DMS53 treated with DMSO at 0.1 percent for 48 hours (cell line): ENCODE measurements at regions not wholly inside any gene's neighbourhood (a gene's known extent, or its start where the extent isn't known, plus 50 kb on each side); places are given as distances from the start of the nearest gene placed in this dataset.

Source experiments
- DNase-seq: peaks from one replicate; lab custom pipeline; 2025; ENCODE audit not compliant: unreplicated experiment; lab: John Stamatoyannopoulos, UW

DNA sequence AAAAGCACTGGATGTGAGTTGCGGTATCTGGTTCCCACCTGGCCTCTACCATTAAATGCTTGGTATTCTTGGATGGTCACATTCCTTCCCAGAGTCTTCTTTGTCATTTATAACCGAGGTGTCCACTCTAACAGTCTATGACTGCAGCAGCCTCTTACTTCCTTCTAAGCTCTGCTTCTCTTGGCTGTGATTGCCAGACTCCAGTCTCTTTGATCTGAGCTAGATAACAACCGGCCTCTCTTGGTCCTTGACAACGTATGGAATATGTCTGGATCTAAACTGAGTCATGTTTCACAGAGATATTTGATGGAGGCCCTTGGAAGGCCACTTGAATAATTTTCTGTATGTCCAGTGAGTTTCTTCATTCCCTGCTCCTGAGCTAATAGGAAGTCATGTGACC lies 141.6 kb upstream of the TENM4 start:
- no peak for DNase-seq

DNA sequence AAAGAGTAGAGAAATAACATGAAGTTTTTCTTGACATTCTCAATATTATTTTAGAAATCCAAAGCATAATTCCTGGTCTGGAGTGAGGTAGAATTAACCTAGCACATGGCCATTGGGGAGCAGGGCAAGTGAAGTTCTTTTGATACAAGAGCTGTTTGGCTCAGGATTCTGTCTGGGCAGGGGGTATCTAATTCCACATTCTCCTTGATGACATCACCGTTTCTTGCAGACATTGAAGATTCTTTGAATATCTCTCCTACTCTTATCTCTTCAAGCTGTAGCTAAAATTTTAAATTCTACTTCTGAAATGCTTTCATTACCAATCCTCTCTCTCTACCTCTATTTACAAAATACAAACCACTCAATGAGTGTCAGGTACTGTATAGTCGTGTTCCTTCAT lies 138.2 kb upstream of the TENM4 start:
- no peak for DNase-seq

DNA sequence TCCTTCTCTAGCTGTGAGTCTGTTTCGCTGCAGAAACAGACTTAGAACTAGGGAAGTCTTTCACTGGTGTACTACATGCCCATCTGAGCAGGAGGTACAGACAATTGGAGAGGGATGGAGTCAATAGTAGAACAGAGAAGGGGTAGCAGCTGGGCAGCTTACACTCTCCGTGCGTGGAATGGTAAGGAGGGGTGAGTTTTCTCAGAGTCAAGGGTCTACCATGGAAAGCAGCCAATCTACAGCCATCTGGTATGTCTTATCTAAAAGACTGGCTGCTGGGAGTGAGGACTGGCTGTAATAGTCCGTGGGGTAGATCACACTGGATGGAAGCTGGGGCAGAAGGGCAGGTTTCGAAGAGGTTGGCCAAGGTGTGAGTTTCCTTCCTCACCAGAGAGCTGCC lies 137.3 kb upstream of the TENM4 start:
- DNase-seq: no peak

DNA sequence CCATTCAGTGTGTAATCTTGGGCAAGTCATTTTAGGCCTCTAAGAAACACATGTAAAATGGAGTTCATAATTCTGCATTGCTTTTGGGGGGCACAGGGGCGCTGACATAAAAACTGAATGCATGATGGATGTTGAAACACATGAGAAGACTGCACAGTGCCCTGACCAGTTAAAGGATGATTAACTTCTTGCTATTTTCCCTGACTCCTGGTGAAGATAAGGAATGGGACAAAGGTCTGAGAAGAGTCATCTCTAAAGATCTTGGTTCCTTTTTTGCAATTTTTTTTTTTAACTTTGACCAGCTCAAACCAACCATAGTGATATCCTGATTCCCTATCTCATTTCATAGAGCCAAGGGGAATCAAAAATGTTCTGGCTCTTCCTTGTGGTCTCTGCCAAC lies 134.9 kb upstream of the TENM4 start:
- DNase-seq: no peak

DNA sequence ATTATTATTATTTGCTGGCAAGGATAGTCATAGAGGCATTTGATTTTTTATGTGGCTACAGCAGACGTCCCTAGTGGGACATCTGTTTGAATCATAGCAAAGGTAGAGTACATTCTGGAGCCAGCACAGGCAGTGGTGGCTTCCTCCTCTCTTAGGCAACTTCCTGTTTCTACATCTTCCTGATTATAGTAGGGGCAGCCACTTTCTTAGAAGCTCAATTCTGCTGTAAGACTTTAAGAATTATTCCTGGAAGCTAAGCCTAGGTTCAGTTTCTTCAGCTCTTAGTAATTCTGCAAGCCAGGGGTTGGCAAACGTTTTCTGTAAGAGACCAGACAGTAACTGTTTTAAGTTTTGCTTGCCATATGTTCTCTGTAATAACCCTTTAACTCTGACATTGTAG lies 129.3 kb upstream of the TENM4 start:
- no peak for DNase-seq

DNA sequence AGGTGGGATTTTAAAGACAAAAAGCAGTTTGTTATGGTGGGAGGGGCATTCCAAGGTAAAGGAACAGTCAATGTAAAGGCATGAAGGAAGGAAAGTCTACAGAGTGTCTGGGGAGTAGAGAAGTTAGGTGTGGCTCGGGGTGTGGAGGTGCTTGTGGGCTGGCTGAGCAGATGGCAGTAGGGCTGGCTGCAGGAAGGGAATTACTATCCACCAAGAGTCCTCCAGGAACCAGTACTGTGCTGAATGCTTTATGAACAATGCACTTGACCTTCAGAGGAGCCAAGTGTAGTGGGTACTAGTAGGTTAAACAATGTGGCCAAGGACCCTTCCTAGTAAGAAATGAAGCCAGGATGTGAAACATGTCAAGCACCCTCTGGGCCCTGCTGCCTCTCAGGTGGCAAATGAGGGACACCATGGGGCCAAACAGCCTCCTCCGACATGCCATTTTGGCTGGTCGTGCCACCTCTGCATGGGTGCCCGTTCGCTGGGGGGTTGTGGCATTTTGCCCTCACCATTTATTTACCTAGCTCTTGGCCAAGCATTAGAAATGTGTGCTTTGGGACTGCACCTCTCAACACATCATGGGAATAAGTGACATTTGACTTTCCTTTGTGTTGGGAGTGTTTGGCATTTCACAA lies 123.6 kb upstream of the TENM4 start:
- peak; percentile 30 for DNase-seq

DNA sequence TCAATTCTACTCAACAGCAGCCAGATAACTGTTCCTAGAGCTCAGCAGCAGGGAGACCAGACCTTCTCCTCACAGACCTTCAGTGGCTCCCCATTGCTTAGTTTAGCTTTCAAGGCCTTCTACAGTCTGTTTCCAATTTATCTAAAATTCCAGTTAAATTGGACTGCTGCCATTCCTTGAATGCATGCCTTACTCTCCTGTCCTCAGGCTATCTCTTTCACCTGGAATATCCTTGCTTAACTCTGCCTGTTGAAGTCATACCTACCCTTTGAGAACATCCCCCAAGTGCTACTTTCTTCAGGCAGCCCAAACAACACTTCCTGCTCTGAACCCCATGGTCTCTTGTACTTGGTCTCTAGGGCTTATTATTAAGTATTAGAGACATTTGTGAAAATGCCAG lies 120.7 kb upstream of the TENM4 start:
- no peak for DNase-seq

DNA sequence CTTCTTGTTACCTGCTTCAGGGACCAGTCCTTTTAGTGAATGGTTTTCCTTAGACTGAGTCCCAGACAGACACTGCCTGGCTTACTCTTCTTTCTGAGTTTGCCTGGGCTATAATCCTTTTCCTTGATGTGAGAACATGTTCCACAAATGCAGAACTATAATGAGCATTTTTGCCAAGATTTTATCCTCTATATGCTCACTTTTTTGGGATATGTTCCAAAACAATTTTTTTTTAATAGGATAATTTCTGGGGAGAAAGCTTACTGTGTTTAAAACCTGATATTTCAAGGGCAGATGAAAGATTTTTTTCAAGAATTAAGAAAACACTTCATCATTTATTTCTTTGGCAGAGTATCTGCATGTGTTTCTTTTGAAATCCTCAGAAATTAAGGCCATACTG lies 110.0 kb upstream of the TENM4 start:
- DNase-seq: no peak

DNA sequence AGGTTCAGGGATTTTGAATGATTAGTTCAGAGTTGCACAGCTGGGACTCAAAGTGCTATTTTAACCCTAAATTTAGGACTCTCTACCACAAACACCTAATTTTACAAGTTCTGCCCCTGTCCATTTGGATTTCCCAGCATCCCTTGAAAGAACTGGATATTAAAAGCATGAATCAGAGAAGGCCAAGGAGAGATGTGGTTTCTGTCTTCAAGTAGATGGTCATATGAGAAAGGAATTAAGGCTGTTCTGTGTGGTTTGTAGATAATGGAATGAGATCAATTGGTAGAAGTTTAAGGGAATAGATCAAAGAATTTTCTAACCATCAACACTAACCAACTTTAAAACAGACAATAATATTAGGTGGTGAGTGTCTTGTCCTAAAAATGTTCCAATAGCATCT lies 106.4 kb upstream of the TENM4 start:
- DNase-seq: no peak

DNA sequence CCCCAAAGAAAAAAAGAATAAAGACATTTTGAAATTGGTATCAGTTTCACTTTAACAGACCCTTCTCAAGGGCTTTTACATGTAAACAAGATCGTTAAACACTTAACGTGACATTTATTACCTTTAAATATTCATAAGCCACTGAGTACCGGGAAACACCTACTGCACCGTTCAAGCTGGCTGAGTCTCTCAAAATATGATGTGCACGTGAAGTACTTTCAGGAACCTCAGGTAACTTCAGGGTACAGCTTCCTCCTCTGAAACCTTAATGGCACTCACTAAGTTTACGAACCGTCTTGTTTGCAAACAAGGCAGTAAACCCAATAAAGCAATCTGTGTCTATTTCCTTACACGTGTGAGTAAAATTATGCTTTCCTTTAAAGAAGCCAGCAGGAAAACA lies 105.5 kb upstream of the TENM4 start:
- no peak for DNase-seq

DNA sequence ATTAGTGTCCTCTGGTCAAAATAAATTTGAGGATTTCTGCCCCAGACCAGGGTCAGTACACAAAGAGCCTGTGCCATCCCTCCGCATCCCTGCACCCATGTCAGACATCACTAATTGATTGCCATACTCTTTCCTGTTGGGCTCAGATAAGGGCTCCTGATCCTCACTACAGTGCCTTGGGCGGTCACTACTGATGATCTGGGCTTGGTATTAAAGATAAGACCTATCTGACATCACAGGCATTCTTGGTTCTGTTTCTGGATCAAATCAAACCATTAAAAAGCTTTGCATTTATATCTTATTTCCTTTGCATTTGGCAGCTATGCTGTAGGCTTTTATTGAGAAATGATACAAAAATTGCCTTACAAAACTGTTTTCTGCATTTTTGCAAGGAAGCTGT lies 103.5 kb upstream of the TENM4 start:
- no peak for DNase-seq

DNA sequence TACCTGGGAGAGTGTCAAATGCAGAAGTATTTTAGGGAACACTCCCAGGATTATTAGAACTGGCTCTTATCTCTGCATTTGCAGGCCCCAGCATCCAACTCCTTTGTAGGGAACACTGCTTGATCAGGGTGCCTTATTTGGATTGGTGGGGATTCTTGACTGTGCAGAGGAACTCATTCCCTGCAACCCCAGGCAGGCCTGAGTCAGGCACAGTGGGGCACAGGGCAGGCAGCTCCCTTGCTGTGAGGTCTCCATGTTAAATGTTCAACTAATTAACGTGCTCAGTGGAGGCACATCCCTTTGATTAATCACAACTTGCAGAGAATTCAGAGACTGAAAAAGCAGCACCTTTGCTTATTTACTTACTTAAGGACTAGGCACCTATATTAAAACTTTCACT lies 102.3 kb upstream of the TENM4 start:
- DNase-seq: no peak

DNA sequence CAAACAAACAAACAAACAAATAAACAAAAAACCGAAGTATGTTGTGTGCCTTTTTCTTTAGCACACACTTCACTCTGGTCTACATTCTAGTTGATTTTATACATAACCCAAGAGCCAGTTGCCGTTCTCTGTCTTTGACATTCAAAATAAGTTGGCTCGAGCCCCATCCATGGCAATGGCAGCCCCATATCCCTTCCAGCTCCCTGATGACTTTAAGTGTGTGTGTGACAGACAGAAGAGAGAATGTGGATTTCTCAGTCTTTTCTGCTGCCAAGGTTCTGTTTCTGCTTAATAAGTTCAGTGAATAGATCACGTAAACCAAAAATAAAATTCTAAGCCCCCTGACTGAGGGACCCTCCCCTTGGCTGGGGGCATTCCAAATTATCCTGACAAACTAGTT lies 100.6 kb upstream of the TENM4 start:
- DNase-seq: no peak

DNA sequence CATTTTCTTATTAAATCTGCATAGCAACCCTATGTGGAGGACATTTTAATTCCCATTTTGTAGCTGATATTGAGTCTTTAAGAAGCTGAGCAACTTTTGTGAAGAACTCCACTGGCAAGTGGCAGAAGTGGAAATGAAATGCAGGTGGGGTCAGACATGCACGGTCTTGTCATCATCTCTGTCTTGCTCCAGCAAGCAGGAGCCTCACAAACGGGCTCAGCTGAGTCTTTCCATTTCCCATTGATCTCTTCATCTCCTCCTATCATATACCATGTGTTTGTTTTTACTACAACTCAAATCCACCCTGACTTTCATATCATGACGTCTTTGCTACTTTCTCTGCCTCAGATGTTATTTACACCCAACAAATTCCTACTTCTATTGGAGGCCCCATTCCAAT lies 97.9 kb upstream of the TENM4 start:
- DNase-seq: no peak

DNA sequence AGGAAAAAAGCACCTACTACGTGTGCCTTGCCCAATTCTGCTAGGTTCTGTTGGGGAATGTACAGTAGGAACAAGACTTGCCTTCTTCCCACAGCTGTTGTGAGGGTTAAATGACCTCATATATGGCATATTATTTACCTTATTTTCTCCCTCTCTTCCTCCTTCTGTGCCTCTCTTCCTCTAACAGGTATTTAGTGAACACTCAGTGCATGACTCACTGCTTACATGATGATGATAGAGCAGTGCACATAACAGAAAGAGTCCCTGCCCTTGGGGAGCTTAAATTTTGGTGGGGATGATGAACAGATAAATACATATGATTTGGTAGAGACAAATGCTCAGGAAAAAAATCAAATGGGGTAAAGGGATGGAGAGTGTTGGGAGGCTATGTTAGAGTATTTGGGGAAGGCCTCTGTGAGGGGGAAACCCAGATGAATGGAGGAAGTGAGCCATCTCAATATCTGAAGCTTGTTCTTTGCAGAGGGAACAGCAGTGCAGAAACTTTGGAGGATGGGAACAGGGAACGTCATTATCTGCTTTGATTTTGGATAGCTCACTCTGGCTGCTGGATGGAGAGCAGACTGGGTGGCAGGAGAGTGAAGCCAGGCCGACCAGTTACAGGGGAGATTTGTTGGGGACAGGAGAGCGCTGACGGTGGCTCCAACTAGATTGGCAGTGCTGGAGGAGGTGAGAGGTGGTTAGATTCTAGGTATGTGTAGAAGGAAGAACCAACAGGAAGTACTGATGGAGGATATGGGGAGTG lies 95.5 kb upstream of the TENM4 start:
- peak; percentile 82 for DNase-seq

DNA sequence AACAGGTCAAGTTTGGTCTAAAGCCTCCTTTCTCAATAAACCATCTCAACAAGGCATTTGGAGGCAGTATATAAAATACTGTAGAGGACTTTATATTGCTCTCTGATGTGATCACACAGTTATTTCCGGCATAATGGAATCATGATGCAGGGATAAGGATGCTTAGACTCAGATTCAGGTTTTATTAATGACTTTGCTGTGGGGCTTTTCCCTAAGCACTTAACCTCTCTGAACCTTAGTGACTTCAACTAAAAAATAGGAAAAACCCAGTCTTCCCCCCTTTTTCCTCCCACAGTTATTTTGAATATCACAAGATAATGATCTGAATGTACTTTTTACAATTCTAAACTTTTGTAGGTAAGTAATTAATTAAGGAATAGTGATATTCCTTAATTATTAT lies 94.8 kb upstream of the TENM4 start:
- no peak for DNase-seq

DNA sequence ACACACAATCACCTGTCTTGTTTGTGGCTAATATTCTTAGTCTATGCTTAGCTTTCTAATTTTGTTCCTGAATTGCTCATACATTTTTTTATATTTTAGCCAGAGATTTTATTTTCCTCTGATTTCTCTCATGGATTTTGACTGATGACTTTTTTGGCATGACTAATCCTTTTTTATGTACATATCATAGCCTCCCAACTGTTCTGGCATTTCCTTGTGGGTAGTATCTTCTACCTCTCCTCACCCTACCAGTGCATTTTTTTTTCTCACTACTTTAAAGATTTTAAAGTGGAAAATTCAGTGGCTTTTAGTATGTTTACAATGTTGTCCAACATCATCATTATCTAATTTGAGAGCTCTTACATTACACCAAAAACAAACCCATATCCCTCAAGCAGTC lies 84.4 kb upstream of the TENM4 start:
- no peak for DNase-seq

DNA sequence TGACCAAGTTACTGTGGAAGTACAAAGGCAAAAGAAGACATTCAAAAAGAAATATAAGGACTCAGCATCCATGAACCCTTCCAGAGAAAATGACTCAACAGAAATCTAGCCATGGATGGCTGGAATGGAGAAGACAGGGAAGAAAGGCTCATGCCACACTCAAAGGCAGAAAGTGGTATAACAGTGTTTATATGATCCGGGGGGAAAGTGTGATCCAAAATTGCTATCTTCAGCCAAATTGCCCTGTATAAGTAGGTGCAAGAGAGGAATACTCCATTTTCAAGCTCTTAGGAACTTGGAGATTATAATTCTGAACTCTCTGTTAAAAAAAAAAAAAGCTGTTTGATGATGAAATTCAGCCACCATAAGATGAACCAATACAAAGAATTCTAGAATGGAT lies 81.8 kb upstream of the TENM4 start:
- DNase-seq: no peak

DNA sequence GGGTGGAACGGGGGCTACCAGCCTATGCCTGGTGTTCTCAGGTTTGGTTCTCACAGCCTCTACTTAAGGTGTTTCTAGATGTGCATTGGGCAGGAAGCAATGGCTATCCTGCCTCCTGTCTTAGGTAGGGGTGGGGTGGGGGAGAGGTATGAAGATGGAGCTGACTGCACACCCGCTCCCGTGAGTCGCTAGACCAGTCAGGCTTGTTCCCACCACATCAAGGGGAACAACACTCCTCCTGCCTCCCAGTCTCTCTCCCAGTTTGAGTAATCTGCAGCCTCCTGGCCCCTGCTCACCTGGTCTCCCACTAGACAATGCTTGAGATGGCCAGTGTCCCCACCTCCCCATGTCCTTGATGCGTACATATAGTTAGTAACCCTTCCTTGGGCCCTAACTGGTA lies 79.3 kb upstream of the TENM4 start:
- peak; percentile 19 for DNase-seq

DNA sequence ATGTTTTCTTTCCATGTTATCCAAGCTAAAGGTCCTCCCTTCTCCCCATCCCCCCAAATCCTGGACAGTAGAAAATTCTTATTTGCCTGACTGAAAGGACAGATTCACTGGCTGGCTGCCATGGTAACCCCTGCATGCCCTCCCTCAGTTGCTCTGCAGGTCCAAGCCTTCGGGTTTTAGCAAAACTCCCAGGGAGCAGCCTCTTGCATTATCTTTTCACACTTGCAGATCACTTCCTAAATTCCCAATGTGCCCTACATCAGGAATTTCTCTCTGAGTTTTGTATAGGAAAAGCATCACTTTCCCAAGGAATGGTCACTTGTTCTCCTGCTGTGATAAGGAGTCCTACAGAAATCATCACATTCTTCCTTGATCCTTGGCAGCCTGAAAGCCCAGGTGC lies 75.0 kb upstream of the TENM4 start:
- DNase-seq: no peak

DNA sequence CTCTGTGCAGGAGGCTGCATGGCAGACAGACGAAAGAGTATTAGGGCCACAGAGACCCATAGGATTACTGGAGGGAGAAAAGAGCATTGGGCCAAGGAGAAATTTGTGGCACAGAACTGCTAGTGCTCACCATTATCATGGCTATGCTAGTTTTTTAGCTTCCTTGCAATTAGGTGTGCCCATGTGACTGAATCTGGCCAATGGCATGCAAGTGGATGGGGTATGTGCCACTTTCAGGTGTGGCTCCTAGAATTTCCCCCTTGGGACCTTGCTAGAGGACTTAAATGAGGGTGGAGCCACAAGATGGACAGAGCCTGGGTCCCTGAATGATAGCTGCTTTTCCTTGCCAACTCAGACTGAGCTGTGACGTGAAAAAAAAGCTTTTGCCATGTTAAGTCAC lies 73.9 kb upstream of the TENM4 start:
- no peak for DNase-seq

DNA sequence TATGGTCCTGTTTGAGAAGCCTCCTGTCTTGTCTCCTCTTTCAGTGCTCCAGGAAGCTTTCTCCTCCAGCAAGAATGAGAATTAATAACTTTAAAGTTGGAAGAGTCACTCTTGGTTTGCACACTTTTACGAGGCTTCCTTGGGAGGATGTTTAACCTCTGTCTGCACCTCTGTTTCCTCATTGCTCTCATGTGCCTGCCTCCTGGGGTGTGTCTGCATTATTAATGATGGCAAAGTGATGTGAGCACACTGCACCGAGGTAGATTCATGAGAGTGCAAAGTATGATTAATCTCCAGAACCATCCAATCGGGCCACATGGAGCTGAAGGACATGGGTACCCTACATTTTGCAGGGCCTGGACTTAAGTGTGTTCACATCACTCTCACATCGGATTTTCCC lies 73.5 kb upstream of the TENM4 start:
- DNase-seq: no peak
